ENCODE measurements at regions not wholly inside any gene's neighbourhood (a gene's known extent, or its start where the extent isn't known, plus 50 kb on each side); places are given as distances from the start of the nearest gene placed in this dataset.
"Not testable (repeated sequence)": the region's sequence is repeated elsewhere in the genome, so short reads cannot be mapped to it uniquely, and the experiment has no call there.

DNA sequence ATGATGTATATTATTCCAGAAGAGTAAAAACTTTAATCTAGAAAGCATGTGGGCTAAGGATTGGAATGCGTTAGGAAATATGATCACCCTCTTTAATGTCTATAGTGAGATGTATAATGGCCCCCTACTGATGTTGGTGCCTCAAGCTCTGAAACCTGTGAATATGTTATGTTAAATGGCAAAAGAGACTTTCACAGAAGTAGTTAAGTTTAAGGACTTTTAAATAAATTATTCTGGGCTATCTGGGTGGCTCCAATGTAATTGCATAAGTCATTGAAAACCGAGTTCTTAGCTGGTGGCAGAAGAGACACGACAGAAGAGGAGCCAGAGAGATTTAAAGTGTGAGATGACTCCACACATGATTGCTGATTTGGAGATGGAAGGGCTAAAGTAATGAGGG is 1048.4 kb downstream of the PRIM2 start:
- TF ChIP-seq, protein P1, sequence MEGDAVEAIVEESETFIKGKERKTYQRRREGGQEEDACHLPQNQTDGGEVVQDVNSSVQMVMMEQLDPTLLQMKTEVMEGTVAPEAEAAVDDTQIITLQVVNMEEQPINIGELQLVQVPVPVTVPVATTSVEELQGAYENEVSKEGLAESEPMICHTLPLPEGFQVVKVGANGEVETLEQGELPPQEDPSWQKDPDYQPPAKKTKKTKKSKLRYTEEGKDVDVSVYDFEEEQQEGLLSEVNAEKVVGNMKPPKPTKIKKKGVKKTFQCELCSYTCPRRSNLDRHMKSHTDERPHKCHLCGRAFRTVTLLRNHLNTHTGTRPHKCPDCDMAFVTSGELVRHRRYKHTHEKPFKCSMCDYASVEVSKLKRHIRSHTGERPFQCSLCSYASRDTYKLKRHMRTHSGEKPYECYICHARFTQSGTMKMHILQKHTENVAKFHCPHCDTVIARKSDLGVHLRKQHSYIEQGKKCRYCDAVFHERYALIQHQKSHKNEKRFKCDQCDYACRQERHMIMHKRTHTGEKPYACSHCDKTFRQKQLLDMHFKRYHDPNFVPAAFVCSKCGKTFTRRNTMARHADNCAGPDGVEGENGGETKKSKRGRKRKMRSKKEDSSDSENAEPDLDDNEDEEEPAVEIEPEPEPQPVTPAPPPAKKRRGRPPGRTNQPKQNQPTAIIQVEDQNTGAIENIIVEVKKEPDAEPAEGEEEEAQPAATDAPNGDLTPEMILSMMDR (IDR thresholded peaks at IDR 0.05): not testable (repeated sequence)
- TF ChIP-seq, protein P2, sequence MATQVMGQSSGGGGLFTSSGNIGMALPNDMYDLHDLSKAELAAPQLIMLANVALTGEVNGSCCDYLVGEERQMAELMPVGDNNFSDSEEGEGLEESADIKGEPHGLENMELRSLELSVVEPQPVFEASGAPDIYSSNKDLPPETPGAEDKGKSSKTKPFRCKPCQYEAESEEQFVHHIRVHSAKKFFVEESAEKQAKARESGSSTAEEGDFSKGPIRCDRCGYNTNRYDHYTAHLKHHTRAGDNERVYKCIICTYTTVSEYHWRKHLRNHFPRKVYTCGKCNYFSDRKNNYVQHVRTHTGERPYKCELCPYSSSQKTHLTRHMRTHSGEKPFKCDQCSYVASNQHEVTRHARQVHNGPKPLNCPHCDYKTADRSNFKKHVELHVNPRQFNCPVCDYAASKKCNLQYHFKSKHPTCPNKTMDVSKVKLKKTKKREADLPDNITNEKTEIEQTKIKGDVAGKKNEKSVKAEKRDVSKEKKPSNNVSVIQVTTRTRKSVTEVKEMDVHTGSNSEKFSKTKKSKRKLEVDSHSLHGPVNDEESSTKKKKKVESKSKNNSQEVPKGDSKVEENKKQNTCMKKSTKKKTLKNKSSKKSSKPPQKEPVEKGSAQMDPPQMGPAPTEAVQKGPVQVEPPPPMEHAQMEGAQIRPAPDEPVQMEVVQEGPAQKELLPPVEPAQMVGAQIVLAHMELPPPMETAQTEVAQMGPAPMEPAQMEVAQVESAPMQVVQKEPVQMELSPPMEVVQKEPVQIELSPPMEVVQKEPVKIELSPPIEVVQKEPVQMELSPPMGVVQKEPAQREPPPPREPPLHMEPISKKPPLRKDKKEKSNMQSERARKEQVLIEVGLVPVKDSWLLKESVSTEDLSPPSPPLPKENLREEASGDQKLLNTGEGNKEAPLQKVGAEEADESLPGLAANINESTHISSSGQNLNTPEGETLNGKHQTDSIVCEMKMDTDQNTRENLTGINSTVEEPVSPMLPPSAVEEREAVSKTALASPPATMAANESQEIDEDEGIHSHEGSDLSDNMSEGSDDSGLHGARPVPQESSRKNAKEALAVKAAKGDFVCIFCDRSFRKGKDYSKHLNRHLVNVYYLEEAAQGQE (IDR thresholded peaks at IDR 0.05; ENCODE audit: insufficient read depth in 1 of 2, low read depth in 2 of 2, low read length in 1 of 2): not testable (repeated sequence)
- not testable (repeated sequence) for TF ChIP-seq POLR2AphosphoS5 (IDR thresholded peaks at IDR 0.05; ENCODE audit: low read depth, low read length)

Measured in Panc1 (cell line).